ENCODE measurements at regions not wholly inside any gene's neighbourhood (a gene's known extent, or its start where the extent isn't known, plus 50 kb on each side); places are given as distances from the start of the nearest gene placed in this dataset.

DNA sequence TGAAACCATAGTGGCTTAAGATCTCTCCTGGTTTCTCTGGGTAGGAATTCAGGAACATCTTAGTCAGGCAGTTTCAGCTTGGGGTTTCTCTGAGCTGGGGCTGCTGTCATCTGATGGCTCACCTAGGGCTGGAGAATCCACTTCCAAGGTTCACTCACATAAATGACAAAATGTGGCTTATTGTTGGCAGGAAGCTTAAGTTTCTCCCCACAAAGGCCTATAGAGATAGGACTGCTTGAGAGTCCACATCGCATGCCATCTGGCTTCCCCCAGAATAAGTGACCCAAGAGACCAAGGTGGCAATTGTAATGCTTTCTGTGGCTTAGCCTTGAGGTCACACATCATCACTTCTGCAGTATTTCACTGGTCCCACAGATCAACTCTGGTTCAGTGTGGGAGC lies 131.4 kb downstream of the EDN1 start:
- H3K4me1 Mint-ChIP-seq (ENCODE audit: low read depth, unreplicated experiment), result peaks cover 16% of the 10 kb centered on the region
- Histone ChIP-seq H3K9me3 (no peaks in the 10 kb centered on the region; the same call in 1 of the 2 replicates), H3K36me3 (ENCODE audit: control insufficient read depth, insufficient read depth, low read length) (no peaks in the 10 kb centered on the region), H3K27me3 (replicated peaks; ENCODE audit: control insufficient read depth, insufficient read depth, low read length) (no peaks in the 10 kb centered on the region), H3K4me1 (peaks cover 22% of the 10 kb centered on the region), H3K4me3 (ENCODE audit: low read depth, low read length) (no peak overlapping the region)
- no peak for TF ChIP-seq CTCF (IDR thresholded peaks at IDR 0.05; ENCODE audit: insufficient read depth in 1 of 2, low read depth in 1 of 2, low read length in 1 of 2, severe bottlenecking in 1 of 2, unreplicated experiment in 1 of 2)
- no TSS peak for BruUV-seq (replicated peaks)
- ChIA-PET POLR2A (no interaction called here), CTCF (no interaction called here)
- H3K36me3 Mint-ChIP-seq (ENCODE audit: insufficient read depth, unreplicated experiment), result no peaks in the 10 kb centered on the region
- no peak for DNase-seq
- no peak overlapping the region for H3K27ac Mint-ChIP-seq (ENCODE audit: unreplicated experiment)
- intact Hi-C loops (cut with micrococcal nuclease; ENCODE audit: unreplicated experiment), result no loop called here
- H3K27me3 Mint-ChIP-seq (ENCODE audit: insufficient read depth, unreplicated experiment), result no peaks in the 10 kb centered on the region
- H3K9me3 Mint-ChIP-seq (ENCODE audit: unreplicated experiment), result peaks cover 9% of the 10 kb centered on the region
- no peak overlapping the region for H3K4me3 Mint-ChIP-seq (ENCODE audit: unreplicated experiment)

- H3K4me1 ChIP-seq, result peaks cover 27% of the 10 kb centered on the region
- no peaks in the 10 kb centered on the region for H3K36me3 ChIP-seq (ENCODE audit: control insufficient read depth, insufficient read depth, low read length)
- Mint-ChIP-seq H3K4me1 (ENCODE audit: low read depth, unreplicated experiment) (peaks cover 16% of the 10 kb centered on the region), H3K4me3 (ENCODE audit: unreplicated experiment) (no peak overlapping the region), H3K36me3 (ENCODE audit: insufficient read depth, unreplicated experiment) (no peaks in the 10 kb centered on the region), H3K27me3 (ENCODE audit: insufficient read depth, unreplicated experiment) (no peaks in the 10 kb centered on the region), H3K27ac (ENCODE audit: unreplicated experiment) (no peak overlapping the region), H3K9me3 (ENCODE audit: unreplicated experiment) (no peaks in the 10 kb centered on the region)
- ChIA-PET CTCF (interaction anchor here (1.1 kb wide), 1 partner anchor 131 kb away, joined by 3 read pairs; no protein-coding TSS in a partner anchor), POLR2A (no interaction called here)
- DNase-seq, result no peak
- no peaks in the 10 kb centered on the region for H3K27me3 ChIP-seq (replicated peaks; ENCODE audit: control insufficient read depth, insufficient read depth, low read length)
- intact Hi-C loops (cut with micrococcal nuclease; ENCODE audit: unreplicated experiment), result no loop called here
- no peak for TF ChIP-seq CTCF (IDR thresholded peaks at IDR 0.05; ENCODE audit: insufficient read depth in 1 of 2, low read depth in 1 of 2, low read length in 1 of 2, severe bottlenecking in 1 of 2, unreplicated experiment in 1 of 2)
- H3K9me3 ChIP-seq, result no peaks in the 10 kb centered on the region; the same call in 1 of the 2 replicates
- no peak overlapping the region for H3K4me3 ChIP-seq (ENCODE audit: low read depth, low read length)
- BruUV-seq (replicated peaks), result no TSS peak
Observed at GRCh38 chr6:12422848-12423247, 132.7 kb downstream of the EDN1 start.

GRCh38 chr6:12423832-12424231 lies 133.7 kb downstream of the EDN1 start:
- POLR2A ChIA-PET, result no interaction called here
- intact Hi-C loops (cut with micrococcal nuclease; ENCODE audit: unreplicated experiment), result no loop called here
- no peaks in the 10 kb centered on the region for H3K9me3 Mint-ChIP-seq (ENCODE audit: unreplicated experiment)
- Histone ChIP-seq H3K27me3 (replicated peaks; ENCODE audit: control insufficient read depth, insufficient read depth, low read length) (no peaks in the 10 kb centered on the region), H3K4me3 (ENCODE audit: low read depth, low read length) (no peak overlapping the region), H3K9me3 (no peaks in the 10 kb centered on the region; the same call in 1 of the 2 replicates), H3K36me3 (ENCODE audit: control insufficient read depth, insufficient read depth, low read length) (no peaks in the 10 kb centered on the region), H3K4me1 (peaks cover 29% of the 10 kb centered on the region)
- no peak for DNase-seq
- H3K36me3 Mint-ChIP-seq (ENCODE audit: insufficient read depth, unreplicated experiment), result no peaks in the 10 kb centered on the region
- H3K4me1 Mint-ChIP-seq (ENCODE audit: low read depth, unreplicated experiment), result peaks cover 16% of the 10 kb centered on the region
- H3K27me3 Mint-ChIP-seq (ENCODE audit: insufficient read depth, unreplicated experiment), result no peaks in the 10 kb centered on the region
- no peak overlapping the region for H3K27ac Mint-ChIP-seq (ENCODE audit: unreplicated experiment)
- CTCF ChIA-PET, result no interaction called here
- no peak overlapping the region for H3K4me3 Mint-ChIP-seq (ENCODE audit: unreplicated experiment)
- no TSS peak for BruUV-seq (replicated peaks)
- TF ChIP-seq CTCF (IDR thresholded peaks at IDR 0.05; ENCODE audit: insufficient read depth in 1 of 2, low read depth in 1 of 2, low read length in 1 of 2, severe bottlenecking in 1 of 2, unreplicated experiment in 1 of 2), result no peak
